ENCODE measurements at regions not wholly inside any gene's neighbourhood (a gene's known extent, or its start where the extent isn't known, plus 50 kb on each side); places are given as distances from the start of the nearest gene placed in this dataset.
"Not testable (repeated sequence)": the region's sequence is repeated elsewhere in the genome, so short reads cannot be mapped to it uniquely, and the experiment has no call there.

DNA sequence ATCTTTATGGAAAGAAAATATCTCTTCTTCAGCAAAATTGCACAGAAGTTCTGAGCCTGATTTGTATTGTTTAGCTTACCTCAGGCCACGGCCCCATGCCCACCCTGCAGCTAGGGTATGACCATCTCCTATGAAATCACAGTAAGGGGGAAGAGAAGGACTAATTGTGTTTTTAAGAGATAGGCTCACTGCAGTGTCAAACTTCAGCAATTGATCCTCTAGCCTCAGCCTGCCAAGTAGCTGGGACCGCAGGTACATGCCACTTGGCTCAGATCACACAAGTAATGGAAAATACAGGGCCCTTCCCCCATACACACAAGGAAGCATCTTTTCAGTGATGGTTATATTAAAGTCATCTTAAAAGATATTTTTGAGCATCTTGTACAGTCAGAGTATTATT is 60.0 kb downstream of the DMAC1 start:
- TF ChIP-seq POLR2A (IDR thresholded peaks at IDR 0.05) (no peak), EP300 (IDR thresholded peaks at IDR 0.05) (no peak), POLR2AphosphoS5 (IDR thresholded peaks at IDR 0.05) (no peak)
- TF ChIP-seq, protein P1, sequence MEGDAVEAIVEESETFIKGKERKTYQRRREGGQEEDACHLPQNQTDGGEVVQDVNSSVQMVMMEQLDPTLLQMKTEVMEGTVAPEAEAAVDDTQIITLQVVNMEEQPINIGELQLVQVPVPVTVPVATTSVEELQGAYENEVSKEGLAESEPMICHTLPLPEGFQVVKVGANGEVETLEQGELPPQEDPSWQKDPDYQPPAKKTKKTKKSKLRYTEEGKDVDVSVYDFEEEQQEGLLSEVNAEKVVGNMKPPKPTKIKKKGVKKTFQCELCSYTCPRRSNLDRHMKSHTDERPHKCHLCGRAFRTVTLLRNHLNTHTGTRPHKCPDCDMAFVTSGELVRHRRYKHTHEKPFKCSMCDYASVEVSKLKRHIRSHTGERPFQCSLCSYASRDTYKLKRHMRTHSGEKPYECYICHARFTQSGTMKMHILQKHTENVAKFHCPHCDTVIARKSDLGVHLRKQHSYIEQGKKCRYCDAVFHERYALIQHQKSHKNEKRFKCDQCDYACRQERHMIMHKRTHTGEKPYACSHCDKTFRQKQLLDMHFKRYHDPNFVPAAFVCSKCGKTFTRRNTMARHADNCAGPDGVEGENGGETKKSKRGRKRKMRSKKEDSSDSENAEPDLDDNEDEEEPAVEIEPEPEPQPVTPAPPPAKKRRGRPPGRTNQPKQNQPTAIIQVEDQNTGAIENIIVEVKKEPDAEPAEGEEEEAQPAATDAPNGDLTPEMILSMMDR (IDR thresholded peaks at IDR 0.05) = no peak
- Histone ChIP-seq H3K27ac (no peak overlapping the region), H3K4me3 (no peak overlapping the region), H3K36me3 (no peaks in the 10 kb centered on the region), H3K27me3 (no peaks in the 10 kb centered on the region), H3K4me1 (no peaks in the 10 kb centered on the region), H3K9me3 (no peaks in the 10 kb centered on the region)
- WGBS, 2 donors = 92 to 100% methylated on average over 2 of the region's 2 CpGs
- ATAC-seq (ENCODE audit: low FRiP score in 2 of 2) (no peak), DNase-seq (no peak)

DNA sequence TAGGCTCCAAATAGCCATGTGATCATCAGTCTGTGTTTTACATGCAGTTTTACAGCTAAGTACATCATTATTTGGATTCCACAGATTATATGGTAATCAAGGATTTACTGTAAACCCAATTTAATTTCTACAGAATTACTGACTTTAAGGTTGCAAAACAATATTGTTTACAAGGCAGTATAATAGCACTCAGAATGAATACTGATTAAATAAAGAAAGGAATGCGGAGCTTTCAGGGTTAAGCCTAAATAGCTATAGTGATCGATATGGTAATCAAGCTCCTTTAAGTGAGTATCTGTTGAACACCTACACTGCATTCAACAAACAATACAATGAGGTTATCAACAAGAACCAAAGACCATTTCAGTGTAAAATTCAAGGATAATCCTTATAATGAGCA is 64.3 kb downstream of the DMAC1 start:
- ATAC-seq (ENCODE audit: low FRiP score in 2 of 2) = no peak
- no peak overlapping the region for H3K4me3 ChIP-seq

DNA sequence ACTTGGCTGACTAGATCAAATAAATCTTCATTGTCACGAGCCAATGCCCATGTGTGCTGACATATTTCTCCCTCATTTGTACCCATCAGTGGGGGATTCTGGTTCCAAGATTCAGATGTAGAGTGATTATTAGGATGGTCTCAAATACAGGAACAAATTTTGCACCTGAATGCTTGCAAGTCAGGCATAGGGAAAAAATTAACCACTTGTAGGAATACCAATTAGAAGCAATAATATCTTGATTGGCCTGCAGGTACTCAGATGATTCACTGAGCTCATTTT is 69.5 kb downstream of the DMAC1 start:
- DNase-seq (no peak), ATAC-seq (ENCODE audit: low FRiP score in 2 of 2) (no peak)
- Histone ChIP-seq H3K36me3 (no peaks in the 10 kb centered on the region), H3K27me3 (no peaks in the 10 kb centered on the region), H3K9me3 (no peaks in the 10 kb centered on the region), H3K4me1 (no peaks in the 10 kb centered on the region), H3K27ac (no peak overlapping the region), H3K4me3 (no peak overlapping the region)
- TF ChIP-seq POLR2A (IDR thresholded peaks at IDR 0.05) (no peak), EP300 (IDR thresholded peaks at IDR 0.05) (no peak), POLR2AphosphoS5 (IDR thresholded peaks at IDR 0.05) (no peak)
- TF ChIP-seq, protein P1 (IDR thresholded peaks at IDR 0.05) = no peak
- WGBS, 2 donors = 65 to 77% methylated on average over 1 of the region's 1 CpG

More for the DNA sequence above, 64.3 kb downstream of the DMAC1 start:
- TF ChIP-seq EP300 (IDR thresholded peaks at IDR 0.05) = no peak
- no peak for TF ChIP-seq POLR2A (IDR thresholded peaks at IDR 0.05)
- TF ChIP-seq, protein P1 (IDR thresholded peaks at IDR 0.05) = no peak
- DNase-seq = no peak
- no peaks in the 10 kb centered on the region for H3K27me3 ChIP-seq
- no peak overlapping the region for H3K27ac ChIP-seq
- no peaks in the 10 kb centered on the region for H3K36me3 ChIP-seq
- 94 to 96% methylated on average over 2 of the region's 2 CpGs for WGBS, 2 donors
- no peaks in the 10 kb centered on the region for H3K4me1 ChIP-seq
- H3K9me3 ChIP-seq = no peaks in the 10 kb centered on the region

- no peaks in the 10 kb centered on the region for H3K4me1 ChIP-seq
- H3K27ac ChIP-seq = no peak overlapping the region
- no peaks in the 10 kb centered on the region for H3K9me3 ChIP-seq
- H3K36me3 ChIP-seq = no peaks in the 10 kb centered on the region
- no peaks in the 10 kb centered on the region for H3K27me3 ChIP-seq
- 89 to 90% methylated on average over 5 of the region's 5 CpGs for WGBS, 2 donors
- no peak for ATAC-seq (ENCODE audit: low FRiP score in 2 of 2)
- no peak overlapping the region for H3K4me3 ChIP-seq
- no peak for TF ChIP-seq POLR2A (IDR thresholded peaks at IDR 0.05)
- no peak for TF ChIP-seq POLR2AphosphoS5 (IDR thresholded peaks at IDR 0.05)
- no peak for TF ChIP-seq EP300 (IDR thresholded peaks at IDR 0.05)
- TF ChIP-seq, protein P1 (IDR thresholded peaks at IDR 0.05) = no peak
- DNase-seq = no peak
These were observed 70.0 kb downstream of the DMAC1 start for GRCh38 chr9:7729371-7730163.

- DNase-seq = no peak
- WGBS, 2 donors = 68 to 75% methylated on average over 2 of the region's 2 CpGs
These were observed 78.3 kb downstream of the DMAC1 start for GRCh38 chr9:7721291-7721690.

GRCh38 chr9:7713088-7713487 is 86.5 kb downstream of the DMAC1 start:
- H3K9me3 ChIP-seq; H3K4me3 ChIP-seq; H3K4me1 ChIP-seq; H3K27ac ChIP-seq; ATAC-seq (ENCODE audit: low FRiP score in 2 of 2); H3K27me3 ChIP-seq; H3K36me3 ChIP-seq: not testable (repeated sequence)
- DNase-seq = peak in 1 of 2 donors; percentile 15
- WGBS, 2 donors = 94% methylated on average over 4 to 8 of the region's 8 CpGs

More at GRCh38 chr9:7721291-7721690, 78.3 kb downstream of the DMAC1 start:
- Histone ChIP-seq H3K36me3 (no peaks in the 10 kb centered on the region), H3K4me1 (no peaks in the 10 kb centered on the region), H3K27ac (no peak overlapping the region), H3K27me3 (no peaks in the 10 kb centered on the region), H3K4me3 (no peak overlapping the region), H3K9me3 (no peaks in the 10 kb centered on the region)
- ATAC-seq (ENCODE audit: low FRiP score in 2 of 2) = no peak
- TF ChIP-seq POLR2AphosphoS5 (IDR thresholded peaks at IDR 0.05) (no peak), EP300 (IDR thresholded peaks at IDR 0.05) (no peak), POLR2A (IDR thresholded peaks at IDR 0.05) (no peak)
- TF ChIP-seq, protein P1 (IDR thresholded peaks at IDR 0.05) = no peak
